ENCODE measurements at regions not wholly inside any gene's neighbourhood (a gene's known extent, or its start where the extent isn't known, plus 50 kb on each side); places are given as distances from the start of the nearest gene placed in this dataset.
"Not testable (repeated sequence)": the region's sequence is repeated elsewhere in the genome, so short reads cannot be mapped to it uniquely, and the experiment has no call there.

DNA sequence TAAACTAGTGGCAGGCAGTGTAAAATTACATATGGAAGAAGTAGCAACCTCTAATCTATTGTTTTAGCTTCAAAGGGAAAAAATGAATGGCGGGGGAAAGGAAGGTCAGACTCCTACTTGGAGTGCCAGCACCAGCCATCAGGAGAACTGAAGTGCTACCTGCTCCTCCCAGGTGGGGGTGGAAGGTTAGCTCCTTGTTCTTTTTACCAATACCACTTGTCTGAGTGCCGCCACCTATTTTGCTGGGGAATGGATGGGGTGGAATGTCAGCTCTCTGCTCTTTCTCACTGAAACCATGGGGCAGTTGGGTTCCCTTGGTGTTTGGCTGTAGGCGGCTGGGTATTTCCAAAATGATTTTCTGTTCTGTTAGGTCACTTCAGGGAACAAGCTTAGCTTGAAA is 428.7 kb upstream of the EPHA3 start:
- DNase-seq (ENCODE audit: low spot score): no peak

DNA sequence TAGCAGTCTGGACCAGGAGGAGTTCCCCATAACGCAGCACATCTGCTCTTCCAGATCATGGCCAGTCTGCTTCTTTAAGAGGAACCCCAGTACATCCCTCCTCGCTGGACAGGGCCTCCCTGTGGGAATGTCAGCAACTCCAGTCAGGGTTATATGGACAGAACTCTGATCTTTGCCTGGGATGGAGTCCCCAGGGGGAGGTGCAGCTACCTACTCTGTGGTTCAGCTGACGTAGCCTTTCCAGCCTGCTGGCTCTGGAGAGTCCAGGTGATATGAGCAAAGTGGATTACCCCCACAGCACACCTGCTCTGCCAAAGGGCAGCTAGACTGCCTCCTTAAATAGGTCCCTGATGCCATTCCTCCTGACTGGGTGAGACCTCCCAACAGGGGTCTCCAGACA is 417.1 kb upstream of the EPHA3 start:
- DNase-seq (ENCODE audit: low spot score): no peak

DNA sequence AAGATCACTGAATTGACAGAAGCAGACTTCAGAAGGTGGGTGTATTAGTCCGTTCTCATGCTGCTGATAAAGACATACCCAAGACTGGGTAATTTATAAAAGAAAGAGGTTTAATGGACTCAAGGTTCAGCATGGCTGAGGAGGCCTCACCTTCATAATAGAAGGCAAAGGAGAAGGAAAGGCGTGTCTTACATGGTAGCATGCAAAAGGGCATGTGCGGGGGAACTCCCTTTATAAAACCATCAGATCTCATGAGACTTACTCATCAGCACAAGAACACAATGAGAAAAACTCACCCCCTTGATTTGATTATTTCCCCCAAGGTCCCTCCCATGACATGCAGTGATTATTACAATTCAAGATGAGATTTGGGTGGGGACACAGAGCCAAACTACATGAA is 416.3 kb upstream of the EPHA3 start:
- no peak for DNase-seq (ENCODE audit: low spot score)

DNA sequence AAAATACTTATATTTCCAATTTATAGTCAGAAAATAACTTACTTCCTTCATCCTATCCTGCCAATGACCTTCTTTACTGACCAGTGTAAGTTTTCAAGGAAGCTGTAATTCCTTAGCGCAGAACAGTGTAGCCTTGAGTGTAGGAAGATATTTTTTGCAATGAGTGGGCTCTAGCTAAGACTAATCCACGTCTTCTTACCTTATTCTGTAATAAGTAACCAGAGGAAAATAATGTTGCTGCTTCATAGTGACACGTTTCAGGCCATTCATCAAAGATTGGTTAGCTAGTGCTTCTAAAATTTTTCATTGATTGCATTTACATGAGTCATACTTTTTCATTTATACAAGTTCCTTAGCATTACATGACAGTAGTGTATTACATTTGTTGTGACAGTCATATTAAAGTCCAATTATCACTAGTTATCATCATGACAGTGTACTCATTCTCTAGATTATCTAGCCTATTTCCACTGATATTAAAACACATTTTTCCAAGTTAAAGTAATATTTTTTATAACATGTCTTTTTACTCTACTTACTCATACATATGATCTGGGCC is 403.8 kb upstream of the EPHA3 start:
- DNase-seq (ENCODE audit: low spot score): no peak

DNA sequence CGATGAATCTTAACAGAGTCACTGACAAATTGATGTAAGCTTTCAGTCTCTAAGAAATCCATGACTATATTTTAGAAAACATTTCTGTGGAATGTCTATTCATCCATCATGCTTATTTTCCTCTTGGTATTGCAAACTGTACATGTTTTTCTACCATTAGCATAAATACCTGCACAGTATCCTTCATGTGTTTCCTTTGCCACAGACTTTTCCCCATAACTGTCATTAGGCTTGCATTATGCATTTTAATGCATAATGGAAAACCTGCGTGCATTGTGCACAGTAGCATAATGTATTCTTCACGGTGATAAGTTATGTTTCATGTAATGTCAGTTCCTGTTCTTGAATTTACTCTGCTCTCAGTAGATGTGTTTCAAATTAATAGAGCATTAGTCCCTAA is 403.1 kb upstream of the EPHA3 start:
- DNase-seq (ENCODE audit: low spot score): no peak

DNA sequence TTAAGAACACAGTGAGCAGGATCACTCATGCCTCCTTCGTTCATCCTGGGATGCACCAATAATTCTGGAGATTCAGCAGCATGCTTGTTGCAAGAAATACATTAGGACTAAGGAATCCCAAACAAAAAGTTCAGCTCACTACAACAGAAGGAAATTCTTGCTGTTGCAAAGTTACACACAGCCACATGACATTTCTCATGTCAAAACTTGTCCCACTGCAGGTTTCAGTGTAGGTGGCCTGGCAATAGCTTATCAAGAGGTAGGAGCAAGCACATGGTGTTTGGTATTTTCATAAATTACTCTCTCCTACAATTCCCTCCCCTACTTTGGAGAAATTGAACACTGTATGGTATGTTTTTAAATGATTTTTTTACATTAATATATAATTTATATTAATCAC is 399.6 kb upstream of the EPHA3 start:
- DNase-seq (ENCODE audit: low spot score): no peak

DNA sequence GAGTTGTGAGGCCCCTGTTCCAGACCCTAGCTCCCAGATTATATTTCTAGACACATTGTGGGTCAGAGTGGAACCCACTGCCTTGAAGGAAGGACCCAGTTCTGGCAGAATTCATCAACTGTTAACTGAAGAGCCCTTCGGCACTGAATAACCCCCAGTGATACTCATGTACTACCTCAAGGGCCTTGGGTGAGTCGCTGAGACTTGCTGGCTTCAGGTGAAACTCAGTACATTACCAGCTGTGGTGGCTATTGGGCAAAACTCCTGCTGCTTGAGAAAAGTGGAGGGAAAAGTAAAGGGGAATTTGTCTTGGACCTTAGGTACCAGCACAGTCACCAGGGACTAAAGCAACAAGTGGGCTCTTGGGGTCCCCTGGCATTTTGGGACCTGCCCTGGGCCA is 394.9 kb upstream of the EPHA3 start:
- no peak for DNase-seq (ENCODE audit: low spot score)

DNA sequence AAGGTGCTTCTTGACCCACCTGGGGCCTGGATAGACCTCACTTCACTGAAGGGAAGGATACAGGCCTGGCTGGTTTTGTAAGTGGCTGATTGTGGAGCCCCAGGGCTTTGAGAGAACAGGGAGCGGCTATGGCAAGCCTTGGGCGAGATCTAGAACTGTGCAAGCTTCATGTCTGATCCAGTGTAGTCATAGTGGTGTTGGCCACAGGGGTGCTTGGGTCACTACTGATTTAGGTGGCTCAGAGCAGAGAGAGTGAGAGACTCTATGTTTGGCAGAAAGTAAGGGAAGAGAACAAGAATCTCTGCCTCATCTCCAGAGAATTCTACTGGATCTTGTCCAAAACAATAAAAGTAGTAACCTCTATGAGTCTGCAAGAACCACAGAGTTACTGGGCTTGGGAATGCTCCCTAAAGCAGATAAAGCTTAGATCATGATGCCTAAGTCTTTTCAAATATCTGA is 394.2 kb upstream of the EPHA3 start:
- no peak for DNase-seq (ENCODE audit: low spot score)

DNA sequence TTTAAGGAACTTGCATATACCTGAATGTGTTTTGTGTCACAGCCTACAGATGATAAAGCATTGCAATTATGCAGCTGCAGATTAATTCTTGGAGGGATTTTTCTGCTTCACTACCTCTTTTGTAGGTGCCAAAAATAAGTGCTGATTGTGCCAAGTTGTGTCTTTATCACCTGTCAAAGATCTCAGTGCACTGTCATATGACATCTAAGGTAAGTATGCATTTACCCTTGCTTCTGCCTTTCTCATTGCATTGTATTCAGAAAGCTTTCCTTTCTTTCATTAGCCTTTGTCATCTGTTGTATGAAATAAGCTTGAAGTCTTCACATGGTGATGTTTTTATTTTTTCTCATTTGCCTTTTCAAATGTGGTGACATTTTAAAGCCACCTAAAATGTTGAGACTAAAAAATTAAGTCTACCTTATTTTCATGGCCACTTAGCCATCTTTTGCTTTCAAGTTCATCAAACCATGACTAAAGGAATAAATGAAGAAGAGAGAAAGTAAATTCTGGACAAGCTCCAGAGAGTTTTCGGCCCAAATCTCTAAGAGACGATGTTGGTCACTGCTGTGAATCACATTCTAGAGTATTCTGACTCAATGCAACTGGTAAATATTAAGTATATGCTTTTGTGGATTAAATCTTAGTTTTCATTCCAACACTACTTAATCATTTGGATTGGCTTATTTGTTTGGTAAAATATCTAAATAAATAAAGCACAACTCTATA is 381.8 kb upstream of the EPHA3 start:
- DNase-seq (ENCODE audit: low spot score): no peak

DNA sequence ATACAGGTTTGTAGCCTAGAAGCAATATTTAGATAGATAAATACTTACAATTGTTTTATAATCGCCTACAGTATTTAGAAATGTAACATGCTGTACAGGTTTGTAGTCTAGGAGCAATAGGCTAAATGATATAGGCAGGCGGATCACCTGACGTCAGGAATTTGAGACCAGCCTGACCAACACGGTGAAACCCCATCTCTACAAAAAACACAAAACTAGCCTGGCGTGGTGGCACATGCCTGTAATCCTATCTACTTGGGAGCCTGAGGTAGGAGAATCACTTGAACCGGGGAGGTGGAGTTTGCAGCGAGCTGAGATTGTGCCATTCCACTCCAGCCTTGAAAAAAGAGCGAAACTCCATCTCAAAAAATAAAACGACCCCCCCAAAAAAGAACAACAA is 375.2 kb upstream of the EPHA3 start:
- no peak for DNase-seq (ENCODE audit: low spot score)

DNA sequence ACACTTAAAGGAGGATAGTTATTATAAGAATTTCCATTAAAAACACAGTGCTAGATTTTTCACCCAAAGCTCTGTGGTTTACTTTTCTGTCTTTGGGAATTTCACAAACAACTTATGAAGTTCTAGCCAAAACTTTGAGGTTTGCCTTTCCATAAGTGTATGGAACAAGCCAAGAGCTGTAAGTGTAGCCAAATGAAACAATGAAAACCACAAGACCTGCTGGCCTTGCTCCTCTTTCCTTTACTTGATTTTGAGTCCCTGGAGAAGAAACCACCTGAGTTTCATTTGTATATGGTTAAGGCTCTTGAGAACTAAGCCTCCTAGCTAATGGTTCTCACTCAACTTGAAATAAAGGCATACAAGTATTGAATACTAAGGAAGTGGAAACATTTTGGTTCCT is 365.3 kb upstream of the EPHA3 start:
- DNase-seq (ENCODE audit: low spot score): no peak

DNA sequence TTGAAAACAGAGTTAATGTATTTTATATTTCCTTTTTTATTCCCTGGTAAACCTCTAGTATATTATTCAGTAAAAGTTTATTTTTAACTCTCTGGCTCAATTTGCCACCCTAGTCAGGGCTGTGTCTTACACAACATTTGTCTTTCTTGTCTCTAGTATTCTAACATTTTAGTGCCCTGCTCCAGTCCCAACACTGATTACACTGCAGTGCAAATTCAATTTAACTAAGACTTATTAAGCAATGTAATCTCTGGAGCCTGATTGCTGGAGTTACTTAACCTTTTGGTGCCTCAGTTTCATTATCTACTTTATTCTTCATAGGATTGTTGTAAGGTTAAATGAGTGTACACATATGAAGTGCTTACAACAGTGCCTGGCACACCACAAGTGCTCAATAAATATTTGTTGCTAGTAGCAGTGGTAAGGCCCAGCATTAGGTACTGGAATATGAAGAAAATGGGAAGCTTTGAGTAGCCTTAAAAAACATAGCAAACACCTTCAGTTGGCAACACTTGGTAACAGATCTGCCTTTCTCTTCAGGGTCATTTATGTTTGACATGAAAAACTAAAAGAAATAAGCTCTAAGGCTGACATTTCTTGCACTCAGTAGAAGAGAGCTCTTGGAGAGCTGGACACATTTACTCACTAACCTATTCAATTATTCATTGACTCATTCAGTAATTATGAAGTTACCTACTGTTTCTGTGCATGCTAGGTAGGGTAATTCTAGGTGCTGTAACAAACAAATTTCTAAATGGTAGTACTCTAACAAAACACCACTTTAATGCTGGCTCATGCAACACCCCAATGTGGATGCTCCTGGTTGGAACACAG is 364.5 kb upstream of the EPHA3 start:
- DNase-seq (ENCODE audit: low spot score): no peak

DNA sequence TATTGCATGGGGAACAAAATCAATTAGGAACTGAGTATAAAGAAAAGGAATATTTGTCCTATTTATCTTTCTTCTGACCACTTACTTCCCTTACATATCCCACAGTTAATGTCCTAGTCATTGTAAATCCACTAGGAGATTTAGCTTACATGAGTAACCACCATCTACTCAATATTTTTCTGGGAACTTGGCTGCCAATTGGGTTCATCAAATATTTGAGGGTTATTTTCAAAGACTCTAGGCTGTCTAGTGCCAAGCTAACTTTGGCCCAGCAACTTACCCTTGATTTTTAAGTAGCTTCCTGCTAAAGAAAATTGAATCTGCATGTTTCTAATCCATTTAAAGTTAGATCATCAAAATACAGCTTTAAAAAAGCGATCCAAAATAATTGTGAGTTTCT is 362.5 kb upstream of the EPHA3 start:
- DNase-seq (ENCODE audit: low spot score): no peak

DNA sequence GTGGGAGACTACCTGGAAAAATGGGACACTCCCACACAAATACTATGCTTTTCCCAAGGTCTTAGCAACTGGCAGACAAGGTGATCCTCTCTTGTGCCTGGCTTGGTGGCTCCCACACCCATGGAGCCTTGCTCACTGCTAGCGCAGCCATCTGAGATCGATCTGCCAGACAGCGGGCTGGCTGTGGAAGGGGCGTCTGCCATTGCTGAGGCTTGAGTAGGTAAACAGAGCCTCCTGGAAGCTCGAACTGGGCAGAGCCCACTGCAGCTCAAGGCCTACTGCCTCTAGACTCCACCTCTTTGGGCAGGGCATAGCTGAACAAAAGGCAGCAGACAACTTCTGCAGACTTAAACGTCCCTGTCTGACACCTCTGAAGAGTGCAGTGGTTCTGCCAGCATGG is 360.3 kb upstream of the EPHA3 start:
- not testable (repeated sequence) for DNase-seq (ENCODE audit: low spot score)

DNA sequence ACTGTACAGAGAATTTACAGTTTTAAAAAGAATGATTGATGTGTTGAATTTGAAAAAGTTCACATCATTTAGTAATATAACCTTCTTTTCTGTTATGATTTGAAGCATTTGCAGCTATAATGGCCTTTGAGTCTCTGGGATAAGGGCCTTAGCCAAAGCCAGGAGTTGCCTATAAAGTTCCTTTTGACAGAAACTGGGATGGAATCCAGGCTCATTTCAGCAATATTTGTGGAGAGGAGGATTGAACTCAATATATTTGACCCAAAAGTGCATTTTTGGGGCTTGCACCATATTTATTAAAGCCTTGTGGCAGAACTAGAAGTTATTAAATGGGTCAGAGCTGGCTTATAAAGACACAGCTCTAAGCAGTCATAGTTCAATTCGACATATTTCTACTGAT is 348.7 kb upstream of the EPHA3 start:
- no peak for DNase-seq (ENCODE audit: low spot score)

DNA sequence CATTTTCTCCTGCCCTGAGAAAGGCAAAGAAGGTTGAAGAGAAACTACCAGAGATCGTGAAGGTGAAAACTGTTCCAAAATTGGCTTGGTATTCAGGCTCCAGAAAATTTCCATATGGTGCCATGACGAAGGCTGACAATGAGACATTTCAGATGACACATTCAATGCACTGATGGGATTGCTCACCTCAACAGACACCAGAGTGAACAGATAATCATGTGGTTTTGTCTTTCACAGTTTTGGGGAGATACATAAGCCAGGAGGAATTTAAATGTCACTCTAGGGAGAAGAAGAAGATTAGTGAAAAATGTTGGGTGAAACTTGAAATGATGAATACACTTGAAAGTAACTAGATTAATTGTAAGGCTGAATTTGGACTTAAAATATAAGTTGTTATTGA is 339.7 kb upstream of the EPHA3 start:
- no peak for DNase-seq (ENCODE audit: low spot score)

DNA sequence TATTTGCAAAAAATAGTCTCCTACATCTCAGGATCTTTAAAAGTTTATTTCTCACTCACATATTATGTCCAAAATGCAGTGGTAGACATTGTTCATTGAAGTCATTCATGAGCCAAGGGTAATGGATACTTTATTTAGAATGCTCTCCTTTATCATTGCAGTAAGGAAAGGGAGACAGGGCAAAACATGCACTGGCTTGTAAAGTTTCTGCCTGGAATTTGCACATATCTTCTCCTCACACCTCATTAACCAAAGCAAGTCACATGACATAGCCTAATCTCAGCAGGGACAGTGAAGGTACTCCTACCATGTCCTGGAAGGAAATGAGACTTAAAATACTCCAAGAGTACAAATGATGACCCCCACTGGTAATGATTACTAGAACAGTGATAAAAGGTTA is 333.7 kb upstream of the EPHA3 start:
- DNase-seq (ENCODE audit: low spot score): no peak

DNA sequence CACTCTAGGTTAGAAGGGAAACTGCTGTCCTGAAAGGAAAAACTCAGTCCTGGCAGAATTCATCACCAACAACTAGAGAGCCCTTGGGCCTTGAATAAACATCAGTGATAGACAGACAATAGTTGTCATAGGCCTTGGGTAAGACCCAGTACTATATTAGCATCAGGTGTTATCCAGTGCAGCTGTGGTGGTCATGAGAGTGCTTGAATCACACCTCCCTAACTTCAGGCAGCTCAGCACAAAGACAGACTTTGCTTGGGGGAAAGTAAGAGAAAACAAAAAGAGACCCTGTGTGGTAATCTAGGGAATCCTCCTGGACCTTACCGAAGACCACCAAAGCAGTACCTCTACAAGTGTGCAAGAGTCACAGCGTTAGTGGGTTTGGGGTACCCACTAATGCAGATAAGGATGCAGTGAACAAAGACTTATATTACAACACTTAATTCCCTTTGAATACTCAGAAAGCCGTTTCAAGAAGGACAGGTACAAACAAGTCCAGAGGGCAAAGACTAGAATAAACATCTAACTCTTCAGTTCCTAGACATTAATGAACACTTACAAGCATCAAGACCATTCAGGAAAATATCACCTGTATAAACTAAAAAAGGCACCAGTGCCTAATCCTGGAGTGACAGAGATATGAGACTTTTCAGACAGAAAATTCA is 332.3 kb upstream of the EPHA3 start:
- no peak for DNase-seq (ENCODE audit: low spot score)

DNA sequence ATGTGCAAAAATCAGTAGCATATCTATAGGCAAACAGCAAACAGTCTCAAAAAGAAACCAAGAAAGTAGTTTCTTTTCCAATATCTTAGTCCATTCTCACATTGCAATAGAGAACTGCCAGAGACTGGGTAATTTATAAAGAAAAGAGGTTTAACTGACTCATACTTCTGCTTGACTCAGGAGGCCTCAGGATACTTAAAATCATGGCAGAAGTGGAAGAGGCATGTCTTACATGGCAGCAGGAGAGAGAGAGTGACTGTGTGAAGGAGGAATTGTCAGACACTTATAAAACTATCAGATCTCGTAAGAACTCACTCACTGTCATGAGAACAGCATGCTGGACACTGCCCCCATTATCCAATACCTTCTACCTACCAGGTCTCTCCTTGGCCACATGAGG is 327.9 kb upstream of the EPHA3 start:
- no peak for DNase-seq (ENCODE audit: low spot score)

DNA sequence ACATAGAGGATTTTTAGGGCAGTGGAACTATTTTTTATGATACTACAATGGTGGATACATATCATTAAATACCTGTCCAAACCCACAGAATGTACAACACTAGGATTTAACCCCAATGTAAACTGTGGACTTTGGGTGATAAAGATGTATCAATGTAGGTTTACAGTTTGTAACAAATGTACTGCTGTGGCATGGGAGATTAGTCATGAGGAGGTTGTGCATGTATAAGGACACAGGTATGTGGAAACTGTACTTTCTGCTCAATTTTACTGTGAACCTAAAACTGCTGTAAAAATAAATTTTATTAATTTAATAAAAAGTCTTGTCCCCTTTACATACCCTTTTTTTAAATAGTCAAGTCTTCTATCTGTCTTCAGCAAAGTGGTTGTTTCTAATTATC is 322.5 kb upstream of the EPHA3 start:
- no peak for DNase-seq (ENCODE audit: low spot score)

DNA sequence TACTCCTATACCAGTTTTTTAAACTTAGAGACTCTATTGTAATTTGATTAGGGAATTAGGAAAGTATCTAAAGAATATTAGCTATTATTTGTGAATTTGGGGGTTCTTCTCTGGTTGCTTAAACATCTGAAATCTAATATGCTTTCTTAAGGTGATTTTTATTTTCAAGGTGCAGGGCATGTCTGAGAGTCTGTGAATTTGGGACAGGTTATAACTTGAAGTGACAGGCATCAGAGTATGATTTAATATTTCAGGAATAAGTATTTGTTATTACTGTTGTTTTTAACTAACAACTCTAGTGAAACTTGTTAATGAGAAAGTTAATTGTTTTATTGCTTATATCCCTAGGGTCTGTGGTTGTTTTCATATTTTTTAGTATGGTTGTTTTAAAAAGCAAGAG is 321.6 kb upstream of the EPHA3 start:
- DNase-seq (ENCODE audit: low spot score): no peak

DNA sequence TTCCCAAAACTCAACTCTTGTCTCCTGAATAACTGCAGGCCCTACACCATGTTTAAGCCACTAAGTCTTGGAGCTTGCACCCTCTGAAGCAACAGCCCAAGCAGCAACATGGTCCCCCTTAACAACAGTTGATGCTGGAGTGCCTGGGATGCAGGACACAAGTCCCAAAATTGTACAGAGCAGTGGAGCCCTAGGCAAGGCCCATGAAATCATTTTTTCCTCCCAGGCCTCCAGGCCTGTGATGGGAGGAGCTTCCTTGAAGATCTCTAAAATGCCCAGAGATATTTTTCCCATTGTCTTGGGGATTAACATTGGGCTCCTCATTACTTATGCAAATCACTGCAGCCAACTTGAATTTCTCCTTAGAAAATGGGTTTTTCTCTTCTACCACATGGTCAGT is 311.9 kb upstream of the EPHA3 start:
- DNase-seq (ENCODE audit: low spot score): no peak
